ENCODE measurements at regions not wholly inside any gene's neighbourhood (a gene's known extent, or its start where the extent isn't known, plus 50 kb on each side); places are given as distances from the start of the nearest gene placed in this dataset.

DNA sequence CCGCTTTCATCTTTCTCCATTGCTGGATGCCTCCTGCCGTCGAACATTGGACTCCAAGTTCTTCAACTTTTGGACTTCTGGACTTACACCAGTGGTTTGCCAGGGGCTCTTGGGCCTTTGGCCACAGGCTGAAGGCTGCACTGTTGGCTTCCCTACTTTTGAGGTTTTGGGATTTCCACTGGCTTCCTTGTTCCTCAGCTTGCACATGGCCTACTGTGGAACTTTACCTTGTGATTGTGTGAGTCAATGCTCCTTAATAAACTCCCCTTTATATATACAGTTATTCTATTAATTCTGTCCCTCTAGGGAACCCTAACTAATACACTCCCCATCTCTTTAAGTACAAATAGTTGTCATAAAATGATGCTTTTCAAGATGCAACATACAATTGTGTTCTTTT is 595.3 kb downstream of the ARAP2 start:
- H3K9me3 ChIP-seq (ENCODE audit: low read length), result no peaks in the 10 kb centered on the region
- H3K27ac ChIP-seq (ENCODE audit: low read depth, low read length, poor library complexity, severe bottlenecking), result no peak overlapping the region
- no peaks in the 10 kb centered on the region for H3K9me2 ChIP-seq (ENCODE audit: low read depth, low read length)
- H4K20me1 ChIP-seq (ENCODE audit: insufficient read depth, low read length), result no peaks in the 10 kb centered on the region
- H3K4me3 ChIP-seq (ENCODE audit: low read depth, low read length, poor library complexity, severe bottlenecking), result no peak overlapping the region
- TF ChIP-seq, protein P1, sequence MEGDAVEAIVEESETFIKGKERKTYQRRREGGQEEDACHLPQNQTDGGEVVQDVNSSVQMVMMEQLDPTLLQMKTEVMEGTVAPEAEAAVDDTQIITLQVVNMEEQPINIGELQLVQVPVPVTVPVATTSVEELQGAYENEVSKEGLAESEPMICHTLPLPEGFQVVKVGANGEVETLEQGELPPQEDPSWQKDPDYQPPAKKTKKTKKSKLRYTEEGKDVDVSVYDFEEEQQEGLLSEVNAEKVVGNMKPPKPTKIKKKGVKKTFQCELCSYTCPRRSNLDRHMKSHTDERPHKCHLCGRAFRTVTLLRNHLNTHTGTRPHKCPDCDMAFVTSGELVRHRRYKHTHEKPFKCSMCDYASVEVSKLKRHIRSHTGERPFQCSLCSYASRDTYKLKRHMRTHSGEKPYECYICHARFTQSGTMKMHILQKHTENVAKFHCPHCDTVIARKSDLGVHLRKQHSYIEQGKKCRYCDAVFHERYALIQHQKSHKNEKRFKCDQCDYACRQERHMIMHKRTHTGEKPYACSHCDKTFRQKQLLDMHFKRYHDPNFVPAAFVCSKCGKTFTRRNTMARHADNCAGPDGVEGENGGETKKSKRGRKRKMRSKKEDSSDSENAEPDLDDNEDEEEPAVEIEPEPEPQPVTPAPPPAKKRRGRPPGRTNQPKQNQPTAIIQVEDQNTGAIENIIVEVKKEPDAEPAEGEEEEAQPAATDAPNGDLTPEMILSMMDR (IDR thresholded peaks at IDR 0.05; ENCODE audit: low read length), result no peak
- no peak for TF ChIP-seq EZH2 (IDR thresholded peaks at IDR 0.05; ENCODE audit: borderline replicate concordance, low read length)
- H3K9ac ChIP-seq (ENCODE audit: low read length), result no peak overlapping the region
- H3K4me1 ChIP-seq (ENCODE audit: insufficient read depth, low read length, severe bottlenecking), result no peaks in the 10 kb centered on the region
- H3F3A ChIP-seq (ENCODE audit: insufficient read depth, low read length), result no peaks in the 10 kb centered on the region
- H3K4me2 ChIP-seq (ENCODE audit: low read length), result no peak overlapping the region
- no peaks in the 10 kb centered on the region for H3K79me2 ChIP-seq (ENCODE audit: insufficient read depth, low read length)
- no peak overlapping the region for H2AFZ ChIP-seq (ENCODE audit: low read length)
- no peaks in the 10 kb centered on the region for H3K27me3 ChIP-seq (ENCODE audit: insufficient read depth, low read length)
- no peaks in the 10 kb centered on the region for H3K36me3 ChIP-seq (ENCODE audit: insufficient read depth, low read length)

DNA sequence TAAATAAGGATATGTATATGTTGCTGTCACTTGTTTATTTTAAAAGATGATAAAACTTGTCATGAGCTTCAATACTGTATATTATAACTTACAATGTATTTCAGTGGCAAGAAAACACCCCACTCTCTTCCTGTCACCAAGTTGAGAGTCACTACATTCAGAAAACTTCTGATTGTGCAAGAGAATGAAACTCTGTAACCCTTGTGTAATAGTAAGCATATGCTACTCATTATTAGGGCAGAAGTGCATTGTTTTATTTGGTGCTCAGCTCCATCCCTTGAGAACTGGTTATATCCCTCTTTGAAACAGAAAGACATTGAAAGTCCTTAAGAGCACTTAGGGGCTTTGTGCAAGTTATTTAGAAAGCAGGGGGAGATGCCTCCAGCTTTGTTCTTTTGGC is 594.5 kb downstream of the ARAP2 start:
- Histone ChIP-seq H4K20me1 (ENCODE audit: insufficient read depth, low read length) (no peaks in the 10 kb centered on the region), H3K9me2 (ENCODE audit: low read depth, low read length) (no peaks in the 10 kb centered on the region), H3K27ac (ENCODE audit: low read depth, low read length, poor library complexity, severe bottlenecking) (no peak overlapping the region), H3K4me3 (ENCODE audit: low read depth, low read length, poor library complexity, severe bottlenecking) (no peak overlapping the region), H3F3A (ENCODE audit: insufficient read depth, low read length) (no peaks in the 10 kb centered on the region), H3K36me3 (ENCODE audit: insufficient read depth, low read length) (no peaks in the 10 kb centered on the region), H3K27me3 (ENCODE audit: insufficient read depth, low read length) (no peaks in the 10 kb centered on the region), H3K9ac (ENCODE audit: low read length) (no peak overlapping the region), H3K79me2 (ENCODE audit: insufficient read depth, low read length) (no peaks in the 10 kb centered on the region), H3K4me2 (ENCODE audit: low read length) (no peak overlapping the region), H3K4me1 (ENCODE audit: insufficient read depth, low read length, severe bottlenecking) (no peaks in the 10 kb centered on the region), H2AFZ (ENCODE audit: low read length) (no peak overlapping the region), H3K9me3 (ENCODE audit: low read length) (no peaks in the 10 kb centered on the region)
- TF ChIP-seq EZH2 (IDR thresholded peaks at IDR 0.05; ENCODE audit: borderline replicate concordance, low read length), result no peak
- TF ChIP-seq, protein P1 (IDR thresholded peaks at IDR 0.05; ENCODE audit: low read length), result no peak

DNA sequence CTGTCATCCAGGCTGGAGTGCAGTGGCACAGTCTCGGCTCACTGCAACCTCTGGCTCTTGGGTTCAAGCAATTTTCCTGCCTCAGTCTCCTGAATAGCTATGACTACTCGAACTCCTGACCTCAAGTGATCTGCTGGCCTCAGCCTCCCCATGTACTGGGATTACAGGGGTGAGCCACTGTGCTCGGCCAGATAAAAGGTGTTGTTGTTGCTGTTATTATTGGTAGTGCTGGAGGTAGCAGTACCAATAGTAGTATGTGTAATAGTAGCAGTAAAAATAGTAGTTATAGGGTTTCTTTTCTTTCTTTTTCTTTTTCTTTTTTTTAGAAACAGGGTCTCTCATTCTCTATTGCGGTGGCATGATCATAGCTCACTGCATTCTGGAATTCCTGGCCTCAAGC is 592.1 kb downstream of the ARAP2 start:
- no peak overlapping the region for H3K4me3 ChIP-seq (ENCODE audit: low read depth, low read length, poor library complexity, severe bottlenecking)
- no peaks in the 10 kb centered on the region for H3K9me3 ChIP-seq (ENCODE audit: low read length)

More for the DNA sequence above, 592.1 kb downstream of the ARAP2 start:
- TF ChIP-seq, protein P1 (IDR thresholded peaks at IDR 0.05; ENCODE audit: low read length), result no peak
- TF ChIP-seq EZH2 (IDR thresholded peaks at IDR 0.05; ENCODE audit: borderline replicate concordance, low read length), result no peak
- Histone ChIP-seq H2AFZ (ENCODE audit: low read length) (no peak overlapping the region), H3K27me3 (ENCODE audit: insufficient read depth, low read length) (no peaks in the 10 kb centered on the region), H3K4me1 (ENCODE audit: insufficient read depth, low read length, severe bottlenecking) (no peaks in the 10 kb centered on the region), H3K4me2 (ENCODE audit: low read length) (no peak overlapping the region), H3K9me2 (ENCODE audit: low read depth, low read length) (no peaks in the 10 kb centered on the region), H3K79me2 (ENCODE audit: insufficient read depth, low read length) (no peaks in the 10 kb centered on the region), H3F3A (ENCODE audit: insufficient read depth, low read length) (no peaks in the 10 kb centered on the region), H3K27ac (ENCODE audit: low read depth, low read length, poor library complexity, severe bottlenecking) (no peak overlapping the region), H4K20me1 (ENCODE audit: insufficient read depth, low read length) (no peaks in the 10 kb centered on the region), H3K9ac (ENCODE audit: low read length) (no peak overlapping the region), H3K36me3 (ENCODE audit: insufficient read depth, low read length) (no peaks in the 10 kb centered on the region)

Measured in OCI-LY1 (cell line).